ENCODE measurements at regions not wholly inside any gene's neighbourhood (a gene's known extent, or its start where the extent isn't known, plus 50 kb on each side); places are given as distances from the start of the nearest gene placed in this dataset.

DNA sequence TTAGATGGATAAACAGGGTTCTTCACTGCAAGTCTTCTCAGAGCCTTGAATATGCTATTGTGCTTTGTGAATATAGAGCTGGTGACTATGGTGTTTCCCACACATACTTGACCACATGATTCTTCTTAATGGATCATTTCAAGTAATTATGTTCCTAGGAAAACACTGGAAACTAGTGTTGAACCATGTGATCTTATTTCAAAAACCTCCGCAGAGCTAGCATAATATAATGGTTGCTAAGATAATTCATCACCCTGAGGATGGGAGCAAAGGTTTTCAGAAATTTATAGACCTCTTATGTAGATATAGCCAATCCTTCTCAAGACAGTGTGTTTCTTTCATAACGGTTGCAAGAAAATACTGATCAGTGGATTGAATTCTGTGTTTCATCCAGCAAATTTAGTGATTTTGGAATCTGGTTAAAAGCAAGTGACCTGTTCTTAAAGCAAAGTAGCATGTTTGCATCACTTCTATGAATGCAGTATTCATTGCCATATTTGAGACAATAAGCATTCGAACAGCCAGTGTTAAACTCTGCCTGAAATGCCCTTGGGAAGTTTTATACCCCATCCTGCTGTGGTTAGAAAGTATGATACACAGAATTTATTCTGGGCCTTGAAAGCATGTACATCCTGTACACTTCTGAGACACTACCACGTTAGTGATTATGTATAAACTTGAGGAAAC lies 341.0 kb upstream of the E2F7 start:
- TF ChIP-seq, protein P1, sequence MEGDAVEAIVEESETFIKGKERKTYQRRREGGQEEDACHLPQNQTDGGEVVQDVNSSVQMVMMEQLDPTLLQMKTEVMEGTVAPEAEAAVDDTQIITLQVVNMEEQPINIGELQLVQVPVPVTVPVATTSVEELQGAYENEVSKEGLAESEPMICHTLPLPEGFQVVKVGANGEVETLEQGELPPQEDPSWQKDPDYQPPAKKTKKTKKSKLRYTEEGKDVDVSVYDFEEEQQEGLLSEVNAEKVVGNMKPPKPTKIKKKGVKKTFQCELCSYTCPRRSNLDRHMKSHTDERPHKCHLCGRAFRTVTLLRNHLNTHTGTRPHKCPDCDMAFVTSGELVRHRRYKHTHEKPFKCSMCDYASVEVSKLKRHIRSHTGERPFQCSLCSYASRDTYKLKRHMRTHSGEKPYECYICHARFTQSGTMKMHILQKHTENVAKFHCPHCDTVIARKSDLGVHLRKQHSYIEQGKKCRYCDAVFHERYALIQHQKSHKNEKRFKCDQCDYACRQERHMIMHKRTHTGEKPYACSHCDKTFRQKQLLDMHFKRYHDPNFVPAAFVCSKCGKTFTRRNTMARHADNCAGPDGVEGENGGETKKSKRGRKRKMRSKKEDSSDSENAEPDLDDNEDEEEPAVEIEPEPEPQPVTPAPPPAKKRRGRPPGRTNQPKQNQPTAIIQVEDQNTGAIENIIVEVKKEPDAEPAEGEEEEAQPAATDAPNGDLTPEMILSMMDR (conservative IDR thresholded peaks at IDR 0.05; ENCODE audit: low read depth, low read length) = no peak
- peak; percentile 64 for DNase-seq (ENCODE audit: low read depth)
- no peak overlapping the region for H3K4me3 ChIP-seq (ENCODE audit: low read length)

DNA sequence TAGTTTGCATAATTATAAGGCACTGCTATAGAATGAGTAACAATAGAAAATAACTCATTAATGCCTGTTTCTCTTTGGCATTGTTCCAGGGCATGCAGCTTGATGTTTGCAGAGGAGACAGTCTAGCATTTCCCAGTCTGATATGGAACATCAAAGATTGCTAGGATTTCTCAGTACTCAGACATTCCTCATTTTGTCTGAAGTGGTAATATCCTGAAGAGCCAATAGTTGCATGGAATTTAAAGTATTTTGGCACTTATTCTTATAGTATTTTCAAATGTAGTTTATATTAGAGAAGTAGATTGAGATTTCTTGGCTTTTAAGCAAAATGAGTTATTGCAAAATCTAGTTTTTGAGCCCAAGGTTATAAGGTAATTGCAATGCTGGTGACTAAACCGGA lies 337.3 kb upstream of the E2F7 start:
- no peak overlapping the region for H3K4me3 ChIP-seq (ENCODE audit: low read length)
- peak; percentile 86 for DNase-seq (ENCODE audit: low read depth)
- TF ChIP-seq, protein P1 (conservative IDR thresholded peaks at IDR 0.05; ENCODE audit: low read depth, low read length) = no peak

DNA sequence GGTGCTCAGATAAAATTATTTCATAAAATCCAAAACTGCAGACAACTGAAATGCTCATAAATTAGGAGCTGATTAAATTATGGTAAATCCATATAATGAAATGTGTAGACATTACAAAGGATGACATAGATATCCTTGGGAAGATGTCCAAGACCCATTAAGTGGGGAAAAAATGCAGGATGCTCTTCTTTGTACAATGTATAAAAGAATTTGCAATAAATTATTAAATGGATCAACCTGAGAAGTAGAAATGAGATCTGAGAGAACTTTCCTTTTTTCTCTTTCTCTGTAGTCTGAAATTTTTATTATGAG lies 336.4 kb upstream of the E2F7 start:
- DNase-seq (ENCODE audit: low read depth) = no peak
- no peak overlapping the region for H3K4me3 ChIP-seq (ENCODE audit: low read length)
- TF ChIP-seq, protein P1 (conservative IDR thresholded peaks at IDR 0.05; ENCODE audit: low read depth, low read length) = no peak

DNA sequence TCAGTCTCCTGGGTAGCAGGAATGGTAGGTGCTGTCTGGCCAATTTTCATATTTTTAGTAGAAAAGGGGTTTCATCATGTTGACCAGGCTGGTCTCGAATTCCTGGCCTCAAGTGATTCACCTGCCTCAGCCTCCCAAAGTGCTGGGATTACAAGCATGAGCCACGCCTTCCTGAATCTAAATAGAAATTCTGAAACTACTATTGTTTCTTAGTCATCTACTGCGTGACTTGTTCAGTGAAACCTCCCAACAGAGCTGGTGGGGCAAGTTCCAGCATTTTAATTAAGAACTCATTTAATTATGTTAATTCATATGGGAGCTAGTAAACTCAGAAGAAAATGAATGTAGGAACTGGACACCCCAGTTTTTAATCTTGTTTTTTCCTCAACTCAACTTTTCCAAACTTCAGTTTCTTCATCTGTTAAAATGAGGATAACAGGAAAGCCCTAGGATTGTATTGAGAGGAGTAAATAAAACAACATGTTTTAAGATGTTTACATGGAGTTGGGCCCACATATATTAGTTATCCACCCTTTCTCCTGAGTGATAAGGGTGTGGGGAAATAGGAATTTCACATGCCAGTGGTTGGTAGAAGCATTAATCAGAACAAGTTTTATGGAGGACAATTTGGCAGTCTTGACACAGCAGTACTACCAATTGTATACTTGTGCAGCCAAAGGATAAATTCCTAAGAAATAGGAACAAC lies 335.8 kb upstream of the E2F7 start:
- no peak overlapping the region for H3K4me3 ChIP-seq (ENCODE audit: low read length)
- no peak for DNase-seq (ENCODE audit: low read depth)
- TF ChIP-seq, protein P1 (conservative IDR thresholded peaks at IDR 0.05; ENCODE audit: low read depth, low read length) = no peak

DNA sequence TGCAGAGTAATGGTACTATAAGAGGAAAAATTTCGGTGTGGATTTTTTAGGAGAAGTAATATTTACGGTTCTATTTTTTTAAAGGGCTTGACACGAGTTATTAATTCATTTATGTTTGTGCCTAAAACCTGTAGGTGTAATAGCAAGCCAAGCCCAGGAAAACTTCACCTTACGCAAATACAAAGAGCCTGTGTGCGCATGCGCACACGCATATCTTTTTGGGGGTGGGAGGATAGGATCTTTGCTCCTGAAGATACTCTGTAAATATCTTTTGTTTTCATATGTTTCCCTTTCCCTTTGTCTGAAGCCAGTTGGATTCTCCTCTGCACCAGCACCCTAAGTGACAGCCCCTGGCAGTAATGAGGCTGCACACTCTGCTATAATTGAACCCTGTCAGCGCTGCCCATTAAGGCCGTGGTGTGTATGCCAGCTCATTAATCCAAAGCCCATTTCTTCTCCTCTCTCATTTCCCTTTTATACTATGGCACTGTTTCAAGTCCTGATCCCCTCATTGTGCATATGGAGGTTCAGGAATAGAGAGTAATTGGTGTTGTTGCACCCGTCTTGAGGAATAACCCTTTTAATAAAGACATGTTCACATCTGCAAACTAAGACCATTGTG lies 327.2 kb upstream of the E2F7 start:
- TF ChIP-seq, protein P1 (conservative IDR thresholded peaks at IDR 0.05; ENCODE audit: low read depth, low read length) = no peak
- no peak overlapping the region for H3K4me3 ChIP-seq (ENCODE audit: low read length)
- no peak for DNase-seq (ENCODE audit: low read depth)

DNA sequence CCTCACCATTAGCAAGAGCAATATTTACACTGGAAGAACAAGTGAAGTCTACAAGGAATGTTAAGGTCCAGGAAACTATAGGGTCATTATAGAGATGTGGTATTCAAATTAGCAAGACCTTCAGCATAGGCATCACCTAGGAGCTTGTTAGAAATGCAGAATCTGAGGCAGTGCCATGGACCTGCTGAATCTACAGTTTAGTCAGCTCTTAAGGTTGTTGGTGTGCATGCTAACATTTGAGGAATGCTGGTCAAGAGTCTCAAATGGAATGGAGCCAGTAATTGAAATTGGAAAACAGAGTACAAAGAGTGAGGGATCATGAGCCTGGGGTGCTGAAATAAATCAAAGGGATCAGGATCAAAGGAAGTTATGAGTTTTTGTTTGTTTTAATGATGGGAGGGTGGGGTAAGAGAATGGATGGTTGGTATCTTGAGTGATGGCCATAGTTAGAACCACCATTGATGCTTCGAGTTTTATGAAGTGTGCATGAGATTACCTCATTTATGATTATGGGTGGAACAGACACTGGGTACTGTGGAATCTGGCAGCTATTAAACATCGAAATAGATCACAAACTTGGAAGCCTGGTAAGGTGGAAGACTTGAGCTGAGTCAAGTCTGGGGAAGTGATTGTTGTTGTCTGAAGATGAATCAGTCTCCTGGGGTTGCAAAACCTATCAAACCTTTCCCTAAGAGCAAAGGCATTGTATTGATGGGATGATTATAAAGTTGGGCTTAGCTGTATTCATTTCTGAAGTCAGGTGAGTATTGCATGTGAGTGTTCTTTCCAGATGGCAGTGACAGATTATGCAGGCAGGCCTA lies 323.3 kb upstream of the E2F7 start:
- DNase-seq (ENCODE audit: low read depth) = no peak
- TF ChIP-seq, protein P1 (conservative IDR thresholded peaks at IDR 0.05; ENCODE audit: low read depth, low read length) = no peak
- H3K4me3 ChIP-seq (ENCODE audit: low read length) = no peak overlapping the region
